Caco-2 (cell line): ENCODE measurements at regions not wholly inside any gene's neighbourhood (a gene's known extent, or its start where the extent isn't known, plus 50 kb on each side); places are given as distances from the start of the nearest gene placed in this dataset.

Experiments
- BruUV-seq: library from RNA; stranded (reverse); fragments of 400-500 nt; replicated peaks from 2 replicates; lab custom pipeline; 2021; lab: Mats Ljungman, UMichigan
- CTCF ChIA-PET: fragments of 300-600 bp; sonication (Branson Sonifier 250); formaldehyde crosslinking; loops from one replicate; lab custom pipeline; 2022; ENCODE audit warnings: antibody characterized with exemption; lab: Charles Lee
- POLR2A ChIA-PET: fragments of 300-600 bp; sonication (Branson Sonifier 250); formaldehyde crosslinking; loops from one replicate; lab custom pipeline; 2022; ENCODE audit warnings: antibody characterized with exemption; lab: Charles Lee
- DNase-seq, 2 experiments: peaks; one replicate each; pipeline versions ENCODE4 v3.0.0 to v3.0.0-alpha.2; 2020 to 2022
- H3K27me3 ChIP-seq: replicated peaks from 2 replicates; pipeline ENCODE4 v1.6.0; 2011; ENCODE audit warnings: low read length; ENCODE audit not compliant: control insufficient read depth, insufficient read depth
- H3K36me3 ChIP-seq: 2 replicates; pipeline ENCODE4 v1.5.1; 2011; ENCODE audit warnings: low read length; ENCODE audit not compliant: control insufficient read depth, insufficient read depth
- H3K4me1 ChIP-seq: fragments of 250-450 bp; sonication (Bioruptor Pico); 2 replicates; pipeline ENCODE4 v1.5.1; 2020; ENCODE audit warnings: mild to moderate bottlenecking
- H3K4me3 ChIP-seq: 2 replicates; pipeline ENCODE4 v1.5.1; 2011; ENCODE audit warnings: low read depth, mild to moderate bottlenecking, control low read depth, low read length
- H3K9me3 ChIP-seq: fragments of 250-450 bp; sonication (Bioruptor Pico); 2 replicates; pipeline ENCODE4 v1.5.1; 2020; ENCODE audit warnings: mild to moderate bottlenecking, moderate library complexity
- H3K27ac Mint-ChIP-seq: one replicate; pipeline ENCODE4 v1.8.0; 2022; ENCODE audit warnings: mixed read lengths; ENCODE audit not compliant: unreplicated experiment
- H3K27me3 Mint-ChIP-seq: one replicate; pipeline ENCODE4 v1.8.0; 2022; ENCODE audit warnings: mixed read lengths; ENCODE audit not compliant: insufficient read depth, unreplicated experiment
- H3K36me3 Mint-ChIP-seq: one replicate; pipeline ENCODE4 v1.8.0; 2022; ENCODE audit warnings: mild to moderate bottlenecking, mixed read lengths; ENCODE audit not compliant: insufficient read depth, unreplicated experiment
- H3K4me1 Mint-ChIP-seq: one replicate; pipeline ENCODE4 v1.8.0; 2022; ENCODE audit warnings: low read depth, mixed read lengths; ENCODE audit not compliant: unreplicated experiment
- H3K4me3 Mint-ChIP-seq: one replicate; pipeline ENCODE4 v1.8.0; 2022; ENCODE audit warnings: mild to moderate bottlenecking, moderate library complexity, mixed read lengths; ENCODE audit not compliant: unreplicated experiment
- H3K9me3 Mint-ChIP-seq: one replicate; pipeline ENCODE4 v1.8.0; 2022; ENCODE audit warnings: mixed read lengths; ENCODE audit not compliant: unreplicated experiment
- CTCF ChIP-seq, 2 experiments: fragments of 200-600 bp in 1 of 2; IDR thresholded peaks; 1 replicate in 1 of 2; 2 replicates in 1 of 2; pipeline versions ENCODE4 v1.5.1 to v1.8.0; 2011 to 2022; ENCODE audit warnings: antibody characterized with exemption in 1 of 2, control low read depth in 1 of 2, inconsistent platforms in 1 of 2, low read depth in 1 of 2, low read length in 1 of 2, mild to moderate bottlenecking in 1 of 2, moderate library complexity in 1 of 2; ENCODE audit not compliant: insufficient read depth in 1 of 2, severe bottlenecking in 1 of 2, unreplicated experiment in 1 of 2
- intact Hi-C: fragments of 100-400 bp; cut with micrococcal nuclease; formaldehyde crosslinking; loops from one replicate; pipeline ENCODE4 v1.10.0; 2022; ENCODE audit not compliant: unreplicated experiment

- CTCF ChIA-PET, result no interaction called here
- Mint-ChIP-seq H3K27ac (no peak overlapping the region), H3K27me3 (peaks cover 4% of the 10 kb centered on the region), H3K4me3 (no peak overlapping the region), H3K36me3 (no peaks in the 10 kb centered on the region), H3K9me3 (no peaks in the 10 kb centered on the region), H3K4me1 (no peaks in the 10 kb centered on the region)
- Histone ChIP-seq H3K36me3 (no peaks in the 10 kb centered on the region), H3K27me3 (no peaks in the 10 kb centered on the region), H3K4me1 (no peaks in the 10 kb centered on the region), H3K4me3 (no peak overlapping the region), H3K9me3 (no peaks in the 10 kb centered on the region)
- intact Hi-C loops, result no loop called here
- TF ChIP-seq CTCF (IDR thresholded peaks at IDR 0.05; ENCODE audit: insufficient read depth in 1 of 2, low read depth in 1 of 2, low read length in 1 of 2, severe bottlenecking in 1 of 2, unreplicated experiment in 1 of 2), result no peak
- no TSS peak for BruUV-seq
- no peak for DNase-seq
- POLR2A ChIA-PET, result no interaction called here
Observed at GRCh38 chr9:84493284-84493947, 152.9 kb upstream of the SLC28A3 start.

- Mint-ChIP-seq H3K27me3 (no peaks in the 10 kb centered on the region), H3K4me1 (no peaks in the 10 kb centered on the region), H3K4me3 (no peak overlapping the region), H3K36me3 (no peaks in the 10 kb centered on the region), H3K27ac (no peak overlapping the region), H3K9me3 (no peaks in the 10 kb centered on the region)
- H3K4me3 ChIP-seq, result no peak overlapping the region
- no peaks in the 10 kb centered on the region for H3K36me3 ChIP-seq
- TF ChIP-seq CTCF (IDR thresholded peaks at IDR 0.05; ENCODE audit: insufficient read depth in 1 of 2, low read depth in 1 of 2, low read length in 1 of 2, severe bottlenecking in 1 of 2, unreplicated experiment in 1 of 2), result no peak
- H3K9me3 ChIP-seq, result no peaks in the 10 kb centered on the region
- POLR2A ChIA-PET, result no interaction called here
- no peak for DNase-seq
- CTCF ChIA-PET, result no interaction called here
- H3K27me3 ChIP-seq, result no peaks in the 10 kb centered on the region
- no peaks in the 10 kb centered on the region for H3K4me1 ChIP-seq
- intact Hi-C loops, result no loop called here
- BruUV-seq, result no TSS peak
Observed at GRCh38 chr9:84499969-84500582, 159.5 kb upstream of the SLC28A3 start.

GRCh38 chr9:84500826-84501225, 160.3 kb upstream of the SLC28A3 start:
- no peak overlapping the region for H3K4me3 ChIP-seq
- no peaks in the 10 kb centered on the region for H3K36me3 ChIP-seq
- no peaks in the 10 kb centered on the region for H3K4me1 ChIP-seq
- BruUV-seq, result no TSS peak
- no peaks in the 10 kb centered on the region for H3K27me3 Mint-ChIP-seq
- no peaks in the 10 kb centered on the region for H3K4me1 Mint-ChIP-seq
- no peaks in the 10 kb centered on the region for H3K27me3 ChIP-seq
- no peak for DNase-seq
- intact Hi-C loops, result no loop called here
- CTCF ChIA-PET, result no interaction called here
- H3K9me3 ChIP-seq, result no peaks in the 10 kb centered on the region
- H3K36me3 Mint-ChIP-seq, result no peaks in the 10 kb centered on the region
- no peak for TF ChIP-seq CTCF (IDR thresholded peaks at IDR 0.05; ENCODE audit: insufficient read depth in 1 of 2, low read depth in 1 of 2, low read length in 1 of 2, severe bottlenecking in 1 of 2, unreplicated experiment in 1 of 2)
- no peak overlapping the region for H3K4me3 Mint-ChIP-seq
- no peak overlapping the region for H3K27ac Mint-ChIP-seq
- no peaks in the 10 kb centered on the region for H3K9me3 Mint-ChIP-seq
- POLR2A ChIA-PET, result no interaction called here
